GM19324 (cell line): ENCODE measurements at regions not wholly inside any gene's neighbourhood (a gene's known extent, or its start where the extent isn't known, plus 50 kb on each side); places are given as distances from the start of the nearest gene placed in this dataset.
"Not testable (repeated sequence)": the region's sequence is repeated elsewhere in the genome, so short reads cannot be mapped to it uniquely, and the experiment has no call there.

Experiments
- ATAC-seq: cut with Tn5 transposase; IDR thresholded peaks from one replicate; pipeline ENCODE4 v1.9.1; 2021; ENCODE audit warnings: mild to moderate bottlenecking, moderate library complexity; ENCODE audit not compliant: unreplicated experiment, low FRiP score

DNA sequence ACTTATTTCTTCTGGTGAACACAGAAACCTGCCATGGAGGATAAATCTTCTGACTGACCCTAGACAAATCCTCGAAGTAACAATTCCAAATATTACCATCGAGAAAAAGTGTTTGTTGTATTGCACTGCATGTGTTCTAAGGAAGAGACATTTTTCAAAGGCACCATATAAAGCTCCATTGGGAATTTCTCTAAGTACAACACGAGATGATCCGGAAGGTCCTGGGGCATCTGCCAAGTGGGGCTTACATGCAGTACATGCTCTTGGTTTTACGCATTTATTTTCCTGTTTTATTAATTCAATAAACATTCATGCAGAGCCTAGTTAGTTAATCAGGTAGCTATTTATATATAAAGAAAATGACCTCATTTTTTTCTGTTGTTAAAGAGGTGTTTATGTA is 692.0 kb upstream of the IGFBP3 start:
- no peak for ATAC-seq

GRCh38 chr7:46611508-46611907 is 690.4 kb upstream of the IGFBP3 start:
- ATAC-seq: no peak

DNA sequence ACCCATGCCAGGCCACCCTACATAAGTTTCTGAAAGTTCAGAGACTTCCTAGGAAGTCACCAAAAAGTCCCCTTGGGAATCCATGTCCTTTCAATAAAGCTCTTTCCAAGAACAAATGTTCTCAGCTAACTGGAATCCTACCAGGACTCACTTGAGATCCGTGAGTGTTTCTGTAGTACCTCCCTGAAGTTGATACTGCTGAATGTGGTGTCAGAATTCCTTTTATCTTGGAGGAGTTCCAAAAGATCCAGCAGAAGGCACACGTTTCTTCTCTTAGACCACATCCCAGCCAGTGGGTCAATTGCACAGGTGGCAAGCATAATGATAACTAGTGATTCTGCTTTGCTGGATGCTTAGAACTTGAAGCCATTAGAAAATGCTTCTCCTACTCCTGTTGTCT is 689.7 kb upstream of the IGFBP3 start:
- no peak for ATAC-seq

DNA sequence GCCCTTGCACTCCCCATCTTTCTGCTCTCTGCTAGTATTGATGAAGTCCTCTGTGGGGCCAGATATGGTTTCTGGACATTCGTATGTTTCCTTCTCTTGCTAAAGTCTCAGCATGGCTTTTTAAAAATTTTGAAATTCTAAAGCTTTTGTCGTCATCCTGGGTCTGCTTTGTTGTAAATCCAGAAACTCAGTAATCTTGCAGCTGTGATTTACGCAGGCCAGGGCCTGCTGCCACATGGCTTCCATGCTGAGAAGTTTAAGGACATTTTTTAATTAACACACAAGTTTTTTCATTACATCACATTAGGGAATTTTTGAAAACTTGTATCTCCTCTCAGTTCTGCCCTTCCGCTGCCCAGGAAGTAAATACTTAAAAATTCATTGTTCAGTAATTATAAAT is 686.1 kb upstream of the IGFBP3 start:
- ATAC-seq: no peak

DNA sequence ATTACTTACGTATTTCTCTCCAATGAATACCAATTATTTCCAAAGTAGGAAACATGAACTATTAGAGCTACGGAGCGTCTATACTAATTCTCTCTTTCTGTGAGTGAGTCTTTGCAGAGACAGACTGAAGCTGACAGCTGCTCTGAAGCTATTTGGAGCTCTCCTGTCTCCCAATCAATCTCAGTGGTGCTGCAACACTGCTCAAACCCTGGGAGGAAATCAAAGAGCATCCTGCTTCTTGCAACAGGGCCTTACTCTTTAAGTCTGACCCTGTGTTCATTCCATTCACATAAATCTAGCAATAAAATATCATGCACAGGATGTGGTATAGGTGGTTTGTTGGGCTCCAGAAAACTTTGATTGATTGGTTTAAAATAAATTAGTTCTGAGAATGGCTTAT is 685.7 kb upstream of the IGFBP3 start:
- ATAC-seq: no peak

DNA sequence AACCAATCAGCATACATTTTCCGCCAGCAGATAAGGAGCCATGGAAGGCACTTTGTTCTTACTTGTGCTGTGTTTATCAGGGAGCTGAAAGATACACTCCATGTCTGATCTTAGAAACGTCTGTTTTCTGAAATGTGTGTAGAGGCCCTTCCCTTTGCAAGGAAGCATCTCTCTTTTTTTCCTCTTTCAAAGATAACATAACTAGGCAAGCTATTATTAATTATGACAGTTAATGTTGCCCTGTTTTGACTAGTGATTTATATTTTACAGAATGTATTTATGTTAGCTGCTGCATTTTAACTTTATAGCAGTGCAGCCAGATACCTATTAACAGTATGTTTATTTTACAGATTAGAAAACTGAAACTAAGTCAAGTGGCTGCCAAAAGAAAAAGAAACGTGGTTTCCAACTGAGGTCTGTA is 683.2 kb upstream of the IGFBP3 start:
- no peak for ATAC-seq

GRCh38 chr7:46603780-46604179 is 682.7 kb upstream of the IGFBP3 start:
- no peak for ATAC-seq

DNA sequence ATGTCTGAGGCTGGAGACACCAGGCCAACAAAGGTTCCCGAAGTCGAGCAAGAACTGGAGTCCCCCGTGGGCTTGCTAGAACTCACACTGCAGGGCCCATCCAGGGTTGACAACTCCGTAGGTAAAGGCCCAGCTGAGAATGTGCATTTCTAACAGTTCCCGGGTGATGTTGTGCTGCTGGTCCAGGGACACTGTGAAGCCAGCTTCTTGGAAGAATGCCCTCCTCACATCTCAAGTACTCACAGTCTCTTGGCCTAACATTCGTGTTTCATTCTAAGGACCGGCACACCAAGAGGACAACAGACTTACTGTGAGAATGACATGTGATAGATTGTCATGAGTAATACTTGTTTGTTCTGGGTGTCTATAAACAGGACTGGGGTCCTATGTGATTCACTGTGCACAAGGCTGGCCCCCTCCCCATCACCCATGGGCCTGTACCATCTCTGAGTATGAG is 682.3 kb upstream of the IGFBP3 start:
- no peak for ATAC-seq

GRCh38 chr7:46600340-46600739 is 679.3 kb upstream of the IGFBP3 start:
- ATAC-seq: no peak

- not testable (repeated sequence) for ATAC-seq
These were observed 673.8 kb upstream of the IGFBP3 start for GRCh38 chr7:46594831-46595230.

DNA sequence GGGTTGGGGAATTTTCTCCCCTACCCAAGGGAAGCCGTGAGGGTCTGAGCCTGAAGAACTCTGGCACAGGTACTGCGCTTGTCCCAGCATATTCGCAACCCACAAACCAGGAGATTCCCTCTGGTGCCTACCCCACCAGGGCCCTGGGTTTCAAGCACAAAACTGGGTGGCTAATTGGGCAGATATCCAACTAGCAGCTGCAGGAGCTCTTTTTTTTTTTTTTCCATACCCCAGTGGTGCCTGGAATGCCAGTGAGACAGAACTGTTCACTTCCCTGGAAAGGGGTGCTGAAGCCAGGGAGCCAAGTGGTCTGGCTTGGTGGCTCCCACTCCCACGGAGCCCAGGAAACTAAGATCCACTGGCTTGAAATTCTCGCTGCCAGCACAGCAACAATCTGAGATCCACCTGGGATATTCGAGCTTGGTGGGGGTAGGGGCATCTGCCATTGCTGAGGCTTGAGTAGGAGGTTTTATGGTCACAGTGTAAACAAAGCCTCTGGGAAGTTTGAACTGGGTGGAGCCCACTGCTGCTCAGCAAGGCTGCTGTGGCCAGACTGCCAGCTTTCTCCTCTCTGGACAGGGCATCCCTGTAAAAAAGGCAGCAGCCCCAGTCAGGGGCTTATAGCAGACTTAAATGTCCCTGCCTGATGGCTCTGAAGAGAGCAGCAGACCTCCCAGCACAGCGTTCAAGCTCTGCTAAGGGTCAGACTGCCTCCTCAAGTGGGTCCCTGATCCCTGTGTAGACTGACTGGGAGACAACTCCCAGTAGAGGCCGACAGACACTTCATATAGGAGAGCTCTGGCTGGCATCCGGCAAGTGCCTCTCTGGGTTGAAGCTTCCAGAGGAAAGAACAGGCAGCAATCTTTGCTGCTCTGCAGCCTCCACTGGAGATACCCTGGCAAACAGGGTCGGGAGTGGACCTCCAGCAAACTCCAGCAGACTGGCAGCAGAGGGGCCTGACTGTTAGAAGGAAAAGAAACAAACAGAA is 670.1 kb upstream of the IGFBP3 start:
- not testable (repeated sequence) for ATAC-seq

DNA sequence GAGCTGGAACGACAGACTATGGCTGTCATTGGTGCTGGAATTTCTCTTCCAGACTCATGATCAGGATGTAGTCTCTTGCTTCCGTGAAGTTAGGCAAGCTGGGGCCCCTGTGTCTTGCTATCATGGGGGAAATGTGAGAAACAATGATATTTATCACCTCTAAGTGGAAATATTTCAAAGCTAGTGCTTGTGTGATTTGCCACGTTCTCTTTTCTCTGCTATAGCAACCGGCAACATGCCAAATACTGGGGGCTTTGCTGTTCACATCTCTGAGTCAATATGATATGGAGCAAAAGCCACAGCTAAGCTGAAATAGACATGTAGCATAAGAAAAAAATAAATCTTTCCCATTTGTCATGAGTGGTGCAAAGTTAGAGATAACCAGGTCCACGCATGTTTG is 668.2 kb upstream of the IGFBP3 start:
- no peak for ATAC-seq

DNA sequence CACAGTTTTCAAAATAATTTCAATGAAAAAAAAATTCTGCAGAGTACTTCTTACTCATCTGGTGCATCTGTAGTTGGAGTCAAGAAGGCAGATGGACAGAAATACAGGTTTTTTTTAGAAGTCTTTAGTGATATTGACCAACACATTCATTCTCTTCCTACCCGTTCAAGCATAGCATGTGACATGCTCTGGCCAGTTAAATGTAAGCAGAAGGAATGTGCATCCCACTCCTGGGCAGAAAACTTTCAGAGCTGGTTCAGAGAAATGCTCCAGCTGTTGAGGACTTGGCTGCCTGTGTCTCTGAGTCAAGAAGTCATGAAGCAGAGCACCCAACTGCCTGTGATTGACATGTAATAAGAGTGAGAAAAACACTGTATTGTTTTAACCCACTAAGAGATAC is 665.3 kb upstream of the IGFBP3 start:
- no peak for ATAC-seq

- ATAC-seq: no peak
These were observed 662.6 kb upstream of the IGFBP3 start for GRCh38 chr7:46583656-46584055.

- no peak for ATAC-seq
These were observed 660.2 kb upstream of the IGFBP3 start for GRCh38 chr7:46581268-46581667.

GRCh38 chr7:46580766-46581165 is 659.7 kb upstream of the IGFBP3 start:
- ATAC-seq: no peak

DNA sequence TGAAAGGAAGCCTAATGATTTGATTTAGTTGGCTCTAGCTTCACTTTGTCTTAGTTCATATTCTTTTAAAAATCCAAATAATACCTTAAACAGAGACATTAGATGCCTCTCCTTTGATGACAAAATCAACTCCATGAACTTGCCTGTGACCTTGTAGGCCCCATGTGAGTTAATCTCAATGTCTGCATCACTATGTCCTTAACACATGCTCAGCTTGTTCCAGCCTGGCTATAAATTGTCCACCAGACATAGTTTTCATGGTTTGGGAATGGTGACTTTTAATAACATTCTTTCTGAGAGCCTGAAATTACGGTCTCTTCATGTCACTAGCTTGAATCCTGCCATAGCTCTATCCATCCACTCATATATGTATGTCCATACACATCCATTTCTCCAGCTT is 656.3 kb upstream of the IGFBP3 start:
- no peak for ATAC-seq

DNA sequence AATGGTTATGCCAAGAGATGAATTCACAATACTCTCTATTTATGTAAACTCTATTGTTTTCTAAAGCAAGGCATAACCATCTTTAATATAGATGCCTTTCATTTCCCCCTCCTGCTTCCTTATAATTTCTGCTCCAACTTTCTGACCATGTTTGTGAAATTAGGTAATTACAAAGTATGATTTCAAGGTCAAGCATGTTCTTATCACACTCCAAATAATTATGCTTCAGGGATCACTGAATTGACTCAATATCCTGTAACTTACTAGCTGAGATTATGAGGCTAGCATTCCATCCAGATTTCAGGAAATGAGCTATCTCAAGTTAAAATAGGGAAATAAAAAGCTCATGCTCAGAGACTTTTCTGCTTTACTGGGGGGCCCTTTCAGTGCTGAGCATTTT is 655.9 kb upstream of the IGFBP3 start:
- no peak for ATAC-seq

DNA sequence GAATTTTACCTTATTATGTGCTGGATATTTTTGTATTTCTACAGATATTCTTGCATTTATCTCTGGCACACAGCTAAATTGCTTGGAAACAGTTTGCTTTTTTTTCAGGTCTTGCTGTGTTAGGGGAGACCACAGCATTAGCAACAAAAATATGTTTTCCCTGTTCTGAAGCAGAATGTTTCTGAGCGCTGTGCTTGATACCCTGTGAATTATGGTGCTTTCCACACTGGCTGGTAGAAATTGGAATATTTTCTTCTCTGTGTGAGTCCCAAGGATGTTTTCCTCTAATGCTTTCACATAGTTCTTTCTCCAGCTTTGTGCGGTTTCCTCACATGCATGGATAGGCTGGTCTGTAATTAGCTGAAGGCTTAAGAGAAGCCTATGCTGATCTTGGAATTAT is 651.6 kb upstream of the IGFBP3 start:
- no peak for ATAC-seq

DNA sequence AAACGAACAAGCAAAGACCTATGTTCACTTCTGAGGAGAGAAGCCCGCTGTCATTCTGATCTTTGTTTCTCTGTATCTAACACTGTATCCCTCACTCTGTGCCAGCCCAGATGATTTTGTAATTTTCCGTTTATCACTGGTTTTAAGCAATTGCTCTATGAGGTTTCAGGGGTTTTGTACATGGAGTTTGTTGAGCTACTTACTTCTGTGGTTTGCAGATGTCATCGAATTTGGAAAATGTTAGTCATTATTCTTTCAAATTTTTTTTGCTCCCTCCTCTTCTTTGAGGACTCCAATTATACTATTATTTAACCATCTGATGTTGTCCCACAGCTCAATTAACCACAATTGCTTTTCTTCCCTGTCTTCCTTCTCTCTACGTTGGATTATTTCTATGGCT is 650.9 kb upstream of the IGFBP3 start:
- no peak for ATAC-seq

DNA sequence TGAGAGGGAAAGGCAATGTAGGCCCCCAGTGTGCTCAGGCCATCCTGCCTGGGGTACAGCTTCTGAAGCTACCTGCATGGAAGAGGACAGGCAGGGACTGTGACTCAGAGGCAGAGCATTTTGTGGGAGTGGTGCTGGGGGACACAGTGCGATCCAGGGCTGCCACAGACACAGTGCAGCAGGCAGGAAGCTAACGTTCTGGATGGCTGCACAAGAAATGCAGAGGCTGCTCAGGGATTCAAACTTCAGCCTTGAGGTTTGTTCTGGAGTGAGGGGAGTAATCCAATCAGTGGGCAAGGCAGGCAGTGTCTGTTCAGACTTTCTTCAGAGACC is 648.0 kb upstream of the IGFBP3 start:
- ATAC-seq: no peak

DNA sequence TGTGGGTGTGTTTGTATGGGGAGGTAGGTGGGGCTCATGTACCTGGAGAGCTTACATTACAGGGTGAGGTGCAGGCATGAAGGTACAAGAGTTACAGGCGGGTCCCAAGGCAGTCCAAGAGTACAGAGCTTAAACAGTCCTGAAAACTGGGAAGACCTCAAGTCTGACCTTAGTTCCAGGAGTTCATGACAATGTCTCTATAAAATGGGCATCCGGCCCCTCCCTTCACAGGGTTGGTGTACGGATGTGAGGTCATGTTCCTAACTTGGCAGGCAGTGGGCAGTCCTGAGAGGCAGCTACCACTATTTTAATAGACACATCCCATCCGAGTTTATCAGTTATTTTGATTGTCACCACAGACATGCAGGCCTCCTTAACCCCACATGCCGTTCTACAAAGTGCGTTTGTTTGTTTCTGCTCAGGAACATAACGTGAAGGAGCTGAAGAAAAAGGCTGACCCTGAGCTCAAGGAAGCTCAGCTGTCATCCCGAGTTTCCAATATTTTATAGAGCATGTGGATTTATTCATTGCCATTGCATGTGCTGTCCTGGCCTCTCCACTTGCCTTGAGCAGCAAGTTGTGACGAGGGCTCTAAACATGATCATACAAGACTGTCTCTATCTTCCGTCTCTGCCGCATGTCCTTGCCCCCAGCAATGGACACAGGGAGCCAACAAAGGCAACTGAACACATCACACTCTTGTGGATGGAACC is 647.5 kb upstream of the IGFBP3 start:
- ATAC-seq: no peak
